ENCODE measurements at regions not wholly inside any gene's neighbourhood (a gene's known extent, or its start where the extent isn't known, plus 50 kb on each side); places are given as distances from the start of the nearest gene placed in this dataset.

DNA sequence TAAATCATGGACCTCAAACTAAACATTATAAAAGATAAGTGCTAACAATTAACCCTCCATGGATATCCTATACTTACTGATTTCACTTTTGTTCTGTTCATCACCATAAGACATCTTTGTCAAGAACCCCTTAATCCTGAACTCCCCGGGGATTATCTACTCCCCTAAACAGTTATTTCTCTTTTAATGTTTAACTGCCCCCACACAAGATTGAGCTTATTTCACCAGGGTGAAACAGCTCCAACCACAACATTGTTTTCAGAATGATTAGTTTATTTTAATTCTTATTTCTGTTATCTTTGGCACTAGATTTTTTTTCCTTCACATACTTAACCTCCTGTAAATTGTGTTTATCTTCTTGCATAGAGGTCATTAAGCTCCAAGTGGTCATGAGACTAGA is 103.2 kb upstream of the HCN1 start:
- Histone ChIP-seq H3K36me3 (replicated peaks in 1 of 2; ENCODE audit: control insufficient read depth in 1 of 2, insufficient read depth in 2 of 2, low read length in 2 of 2) (no peaks in the 10 kb centered on the region), H3K4me2 (ENCODE audit: low read depth, low read length) (no peak overlapping the region), H3K9me3 (ENCODE audit: low read length) (peaks cover 89% of the 10 kb centered on the region), H3K27me3 (ENCODE audit: control insufficient read depth in 1 of 2, insufficient read depth in 2 of 2, low read length in 2 of 2) (no peaks in the 10 kb centered on the region), H3K4me3 (replicated peaks in 1 of 3; ENCODE audit: insufficient read depth in 1 of 3, low read depth in 2 of 3, low read length in 3 of 3) (no peak overlapping the region), H3K4me1 (ENCODE audit: insufficient read depth, low read length) (no peaks in the 10 kb centered on the region), H2AFZ (ENCODE audit: low read length) (no peak overlapping the region), H4K20me1 (ENCODE audit: insufficient read depth, low read length) (no peaks in the 10 kb centered on the region), H3K79me2 (ENCODE audit: insufficient read depth, low read length) (no peaks in the 10 kb centered on the region), H3K9ac (ENCODE audit: insufficient read depth, low read depth, low read length) (no peak overlapping the region), H3K27ac (ENCODE audit: extremely low read length, insufficient read depth, low read length) (no peak overlapping the region)
- in situ Hi-C loops (cut with HindIII; ENCODE audit: extremely low pct_ligation_motif_present, low pct_unique_long_range_greater_than_20kb), result no loop called here
- POLR2A ChIA-PET, result no interaction called here
- BruUV-seq (replicated peaks), result no TSS peak
- FAIRE-seq (no peak), ATAC-seq (no peak), DNase-seq (ENCODE audit: low spot score) (no peak)
- intact Hi-C loops (cut with micrococcal nuclease; ENCODE audit: unreplicated experiment), result no loop called here
- TF ChIP-seq HHEX (CRISPR knock-in tag; IDR thresholded peaks at IDR 0.05) (no peak), YY1 (IDR thresholded peaks at IDR 0.05; ENCODE audit: insufficient read depth, insufficient replicate concordance, low read depth, low read length) (no peak), ZFP37 (CRISPR knock-in tag; IDR thresholded peaks at IDR 0.05; ENCODE audit: borderline replicate concordance) (no peak), TEF (CRISPR knock-in tag; IDR thresholded peaks at IDR 0.05) (no peak), ZHX1 (CRISPR knock-in tag; IDR thresholded peaks at IDR 0.05; ENCODE audit: low read depth) (no peak)
- 0% methylated on average over 1 of the region's 1 CpG for WGBS (ENCODE audit: low lambda C conversion rate)
- CTCF ChIA-PET (ENCODE audit: low intra/inter-chr PET ratio, low total read pairs), result no interaction called here

All from HepG2 (cell line).